ENCODE measurements at regions not wholly inside any gene's neighbourhood (a gene's known extent, or its start where the extent isn't known, plus 50 kb on each side); places are given as distances from the start of the nearest gene placed in this dataset.

DNA sequence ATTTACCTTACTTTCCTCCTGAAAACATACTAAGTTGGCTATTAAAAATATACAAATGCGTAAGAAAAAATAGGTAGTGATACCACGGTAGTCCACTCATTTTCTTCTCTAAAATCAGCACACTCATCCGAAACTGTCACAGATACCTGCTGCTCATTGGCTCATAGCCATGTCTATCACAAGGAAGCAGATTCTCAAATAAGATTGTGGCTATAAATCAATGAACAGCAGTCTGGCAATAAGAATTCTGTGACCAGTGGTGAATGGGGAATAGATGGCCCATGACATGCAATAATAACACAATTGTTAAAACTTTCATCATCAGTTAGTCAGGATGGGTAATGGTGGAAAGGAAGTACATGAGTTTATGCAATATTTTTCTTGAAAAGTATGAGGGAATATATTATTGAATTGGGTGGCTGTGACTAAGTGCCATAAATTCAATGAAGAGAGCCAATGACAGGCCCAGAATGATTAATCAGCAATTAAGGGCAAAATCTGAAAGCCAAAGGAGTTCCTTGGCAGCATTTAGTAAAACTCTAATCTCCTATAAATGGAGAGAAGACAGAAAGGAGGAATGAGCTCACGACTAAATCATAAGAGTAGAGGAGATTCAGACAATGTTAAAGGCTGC, 202.3 kb upstream of the NEIL3 start:
- Histone ChIP-seq H3K4me3 (ENCODE audit: extremely low read depth, insufficient read depth, low read length, poor library complexity, severe bottlenecking) (no peak overlapping the region), H3K9me3 (ENCODE audit: control insufficient read depth, low read length) (no peaks in the 10 kb centered on the region), H3K27ac (ENCODE audit: low read depth, low read length, severe bottlenecking) (no peak overlapping the region), H3K36me3 (ENCODE audit: control insufficient read depth, insufficient read depth, low read length) (no peaks in the 10 kb centered on the region), H3K4me1 (ENCODE audit: control insufficient read depth, insufficient read depth, low read length, poor library complexity, severe bottlenecking) (no peaks in the 10 kb centered on the region)
- 86% methylated on average over 1 to 2 of the region's 4 CpGs for WGBS, 2 experiments (ENCODE audit: insufficient coverage in 2 of 2)

DNA sequence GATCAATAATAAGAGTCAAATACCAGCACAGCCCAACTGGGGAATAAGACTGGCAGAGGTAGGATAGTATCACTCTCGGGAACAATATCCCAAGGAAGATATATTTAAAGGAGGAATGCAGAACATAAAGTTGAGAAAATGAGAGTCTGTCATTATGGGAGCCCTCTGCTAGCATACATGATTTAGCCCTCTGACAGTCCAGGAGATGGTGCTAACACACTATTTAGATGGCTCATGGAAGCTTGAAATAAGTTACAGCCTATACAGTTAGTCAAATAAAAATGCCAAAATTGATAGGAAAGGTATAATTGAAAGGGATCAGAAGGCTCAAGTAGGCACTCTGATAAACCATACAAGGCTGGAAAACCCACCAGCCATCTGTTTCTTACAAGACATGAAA, 201.0 kb upstream of the NEIL3 start:
- H3K4me3 ChIP-seq (ENCODE audit: extremely low read depth, insufficient read depth, low read length, poor library complexity, severe bottlenecking) = no peak overlapping the region
- no peaks in the 10 kb centered on the region for H3K9me3 ChIP-seq (ENCODE audit: control insufficient read depth, low read length)
- no peak overlapping the region for H3K27ac ChIP-seq (ENCODE audit: low read depth, low read length, severe bottlenecking)
- H3K4me1 ChIP-seq (ENCODE audit: control insufficient read depth, insufficient read depth, low read length, poor library complexity, severe bottlenecking) = no peaks in the 10 kb centered on the region
- no peaks in the 10 kb centered on the region for H3K36me3 ChIP-seq (ENCODE audit: control insufficient read depth, insufficient read depth, low read length)
- 80% methylated on average over 1 of the region's 1 CpG; no CpG with 5 or more reads in 1 of the 2 experiments for WGBS, 2 experiments (ENCODE audit: insufficient coverage in 2 of 2)

DNA sequence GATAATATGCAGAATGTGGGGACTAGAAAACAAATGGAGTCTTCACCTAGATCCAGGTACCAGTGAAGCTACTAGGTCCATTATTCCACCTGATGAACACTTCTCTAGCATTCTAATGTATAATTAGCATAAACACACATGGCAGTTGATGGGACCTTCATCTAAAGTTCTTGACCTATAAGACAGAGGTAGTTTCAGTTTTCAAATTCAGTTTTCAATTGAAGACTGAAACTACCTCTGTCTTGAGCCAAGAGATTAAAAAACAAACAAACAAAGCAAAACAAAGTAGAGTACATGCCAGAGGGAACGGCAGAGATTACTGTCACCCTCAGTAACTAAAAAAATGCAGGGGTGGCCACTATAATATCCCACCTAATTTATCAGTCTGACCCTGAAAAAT, 199.9 kb upstream of the NEIL3 start:
- H3K4me3 ChIP-seq (ENCODE audit: extremely low read depth, insufficient read depth, low read length, poor library complexity, severe bottlenecking) = no peak overlapping the region
- no peak overlapping the region for H3K27ac ChIP-seq (ENCODE audit: low read depth, low read length, severe bottlenecking)
- WGBS, 2 experiments (ENCODE audit: insufficient coverage in 2 of 2) = no CpG with 5 or more reads among the region's 1 CpG
- no peaks in the 10 kb centered on the region for H3K9me3 ChIP-seq (ENCODE audit: control insufficient read depth, low read length)
- H3K36me3 ChIP-seq (ENCODE audit: control insufficient read depth, insufficient read depth, low read length) = no peaks in the 10 kb centered on the region
- no peaks in the 10 kb centered on the region for H3K4me1 ChIP-seq (ENCODE audit: control insufficient read depth, insufficient read depth, low read length, poor library complexity, severe bottlenecking)

DNA sequence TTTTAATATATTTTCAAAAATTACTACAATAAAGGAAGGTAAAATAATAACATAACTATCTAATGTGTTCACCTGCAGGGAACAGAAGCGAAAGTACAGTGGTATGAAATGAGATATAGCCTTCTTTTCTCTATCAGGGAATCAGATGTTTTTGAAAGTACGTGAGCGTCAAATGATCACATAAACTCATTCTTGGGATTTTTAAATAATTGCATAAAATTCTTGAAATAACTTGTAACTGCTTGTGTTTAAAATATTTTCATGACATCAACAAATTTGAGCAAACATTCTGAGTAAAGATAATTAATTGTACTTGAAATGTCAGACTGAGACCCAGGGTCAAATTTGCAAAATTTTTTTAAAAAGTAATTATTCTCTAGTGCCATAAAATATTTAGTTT, 193.5 kb upstream of the NEIL3 start:
- no CpG with 5 or more reads among the region's 3 CpGs for WGBS, 2 experiments (ENCODE audit: insufficient coverage in 2 of 2)
- no peak overlapping the region for H3K27ac ChIP-seq (ENCODE audit: low read depth, low read length, severe bottlenecking)
- H3K9me3 ChIP-seq (ENCODE audit: control insufficient read depth, low read length) = no peaks in the 10 kb centered on the region
- H3K4me3 ChIP-seq (ENCODE audit: extremely low read depth, insufficient read depth, low read length, poor library complexity, severe bottlenecking) = no peak overlapping the region
- H3K4me1 ChIP-seq (ENCODE audit: control insufficient read depth, insufficient read depth, low read length, poor library complexity, severe bottlenecking) = no peaks in the 10 kb centered on the region
- H3K36me3 ChIP-seq (ENCODE audit: control insufficient read depth, insufficient read depth, low read length) = no peaks in the 10 kb centered on the region

DNA sequence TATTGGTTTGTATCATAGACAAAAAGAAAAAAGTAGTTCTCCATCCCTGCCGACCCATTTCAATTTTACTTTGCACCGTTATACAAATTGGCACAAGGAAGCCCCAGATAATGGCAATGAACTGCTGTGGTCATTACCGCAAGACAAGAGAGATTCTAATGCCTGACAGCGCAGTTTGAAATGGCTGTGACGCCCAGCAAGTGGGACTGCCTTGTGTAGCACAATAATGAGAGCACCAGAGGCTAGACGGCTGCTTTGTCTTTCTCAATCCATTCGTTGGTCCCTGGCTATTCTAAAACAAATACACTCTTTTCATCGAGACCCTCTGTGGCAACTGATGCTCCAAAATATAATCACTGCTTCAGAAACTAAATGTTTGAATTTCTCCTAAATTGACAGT, 192.4 kb upstream of the NEIL3 start:
- 54 to 61% methylated on average over 6 to 8 of the region's 8 CpGs for whole genome bisulfite sequencing, 2 experiments (ENCODE audit: insufficient coverage in 2 of 2)

DNA sequence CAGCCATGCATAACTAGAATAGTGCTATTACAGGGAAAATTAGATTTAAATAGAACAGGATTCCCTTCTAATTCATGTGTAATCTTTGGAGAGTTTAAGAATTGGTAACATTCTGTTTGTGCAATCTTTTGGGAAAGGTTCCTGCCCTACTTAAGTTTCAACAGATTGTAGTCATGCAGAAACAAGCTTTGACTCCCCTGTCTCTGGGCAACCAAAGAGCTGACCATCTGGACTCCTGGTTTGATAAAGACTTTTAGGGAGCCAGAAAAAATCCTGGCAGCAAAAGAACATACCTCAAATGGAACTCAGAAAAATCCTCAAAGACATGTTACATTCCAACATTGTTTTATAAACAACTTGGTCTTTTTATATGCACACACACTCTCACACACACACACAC, 191.1 kb upstream of the NEIL3 start:
- H3K36me3 ChIP-seq (ENCODE audit: control insufficient read depth, insufficient read depth, low read length) = no peaks in the 10 kb centered on the region
- H3K9me3 ChIP-seq (ENCODE audit: control insufficient read depth, low read length) = no peaks in the 10 kb centered on the region
- H3K4me1 ChIP-seq (ENCODE audit: control insufficient read depth, insufficient read depth, low read length, poor library complexity, severe bottlenecking) = no peaks in the 10 kb centered on the region
- H3K27ac ChIP-seq (ENCODE audit: low read depth, low read length, severe bottlenecking) = no peak overlapping the region
- H3K4me3 ChIP-seq (ENCODE audit: extremely low read depth, insufficient read depth, low read length, poor library complexity, severe bottlenecking) = no peak overlapping the region

More for the DNA sequence above, 192.4 kb upstream of the NEIL3 start:
- H3K4me1 ChIP-seq (ENCODE audit: control insufficient read depth, insufficient read depth, low read length, poor library complexity, severe bottlenecking) = no peaks in the 10 kb centered on the region
- no peaks in the 10 kb centered on the region for H3K36me3 ChIP-seq (ENCODE audit: control insufficient read depth, insufficient read depth, low read length)
- H3K9me3 ChIP-seq (ENCODE audit: control insufficient read depth, low read length) = no peaks in the 10 kb centered on the region
- H3K27ac ChIP-seq (ENCODE audit: low read depth, low read length, severe bottlenecking) = no peak overlapping the region
- no peak overlapping the region for H3K4me3 ChIP-seq (ENCODE audit: extremely low read depth, insufficient read depth, low read length, poor library complexity, severe bottlenecking)

DNA sequence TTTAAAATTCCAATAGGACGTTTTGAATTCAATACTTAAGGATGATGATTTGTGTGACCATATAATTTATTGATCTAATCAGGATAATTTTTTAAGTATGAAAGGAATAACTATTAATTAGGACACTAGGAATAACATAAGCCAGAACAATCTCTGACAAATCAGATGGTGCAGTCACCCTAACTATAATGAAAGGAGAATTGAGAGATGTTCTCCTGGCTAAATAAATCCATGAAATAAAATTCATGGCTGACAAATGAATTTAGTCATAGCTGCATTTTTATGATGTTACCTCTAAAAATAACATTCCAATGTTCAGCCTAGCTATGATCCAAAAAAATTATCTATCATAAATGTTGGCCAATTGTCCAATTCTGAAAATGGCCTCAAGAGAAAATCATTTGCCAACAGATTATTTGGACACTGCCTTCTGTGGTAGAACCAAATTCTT, 190.6 kb upstream of the NEIL3 start:
- WGBS, 2 experiments (ENCODE audit: insufficient coverage in 2 of 2) = no CpG with 5 or more reads among the region's 1 CpG
- H3K4me3 ChIP-seq (ENCODE audit: extremely low read depth, insufficient read depth, low read length, poor library complexity, severe bottlenecking) = no peak overlapping the region
- H3K27ac ChIP-seq (ENCODE audit: low read depth, low read length, severe bottlenecking) = no peak overlapping the region
- no peaks in the 10 kb centered on the region for H3K4me1 ChIP-seq (ENCODE audit: control insufficient read depth, insufficient read depth, low read length, poor library complexity, severe bottlenecking)
- no peaks in the 10 kb centered on the region for H3K9me3 ChIP-seq (ENCODE audit: control insufficient read depth, low read length)
- H3K36me3 ChIP-seq (ENCODE audit: control insufficient read depth, insufficient read depth, low read length) = no peaks in the 10 kb centered on the region

DNA sequence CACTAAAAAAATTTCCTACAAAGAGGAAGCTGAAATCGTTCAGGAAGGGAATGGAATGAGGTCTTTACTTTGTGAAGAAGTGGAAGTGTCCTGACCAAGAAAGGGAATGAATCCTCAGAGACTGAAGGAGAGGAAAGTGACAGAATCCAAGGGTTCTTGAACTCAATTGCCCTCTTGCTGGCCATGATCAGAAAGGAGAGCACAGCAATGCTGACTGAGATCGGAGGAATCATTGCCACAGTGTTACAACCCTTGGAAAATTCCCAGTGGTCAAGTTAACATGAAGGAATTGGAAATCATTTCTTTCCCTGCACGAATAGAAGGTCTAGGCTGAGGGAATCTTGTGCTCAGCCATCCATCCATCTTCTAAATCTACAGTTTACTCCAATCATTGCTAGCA, 190.0 kb upstream of the NEIL3 start:
- no peak overlapping the region for H3K4me3 ChIP-seq (ENCODE audit: extremely low read depth, insufficient read depth, low read length, poor library complexity, severe bottlenecking)
- 93 to 100% methylated on average over 1 to 2 of the region's 3 CpGs for WGBS, 2 experiments (ENCODE audit: insufficient coverage in 2 of 2)

DNA sequence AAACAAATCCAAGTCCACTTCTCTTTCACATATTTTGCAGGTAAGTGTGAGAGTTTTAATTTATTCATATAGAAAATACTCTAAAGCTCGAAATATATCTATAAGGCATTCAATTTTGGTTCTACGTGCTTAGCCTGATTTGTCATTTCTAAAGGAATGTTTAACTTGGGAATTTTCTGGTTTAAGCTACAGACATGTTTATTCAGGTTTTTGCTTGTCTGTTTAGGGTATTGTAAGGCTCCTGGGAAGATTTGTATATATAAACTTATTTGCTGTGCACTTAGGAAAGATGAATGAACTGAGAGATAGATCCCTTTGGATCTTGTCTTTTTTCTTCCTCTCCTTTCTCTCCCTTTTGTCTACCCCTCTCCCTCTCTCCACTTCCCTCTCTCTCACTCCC, 185.9 kb upstream of the NEIL3 start:
- Histone ChIP-seq H3K27ac (ENCODE audit: low read depth, low read length, severe bottlenecking) (no peak overlapping the region), H3K36me3 (ENCODE audit: control insufficient read depth, insufficient read depth, low read length) (no peaks in the 10 kb centered on the region), H3K4me3 (ENCODE audit: extremely low read depth, insufficient read depth, low read length, poor library complexity, severe bottlenecking) (no peak overlapping the region), H3K4me1 (ENCODE audit: control insufficient read depth, insufficient read depth, low read length, poor library complexity, severe bottlenecking) (no peaks in the 10 kb centered on the region), H3K9me3 (ENCODE audit: control insufficient read depth, low read length) (no peaks in the 10 kb centered on the region)
- no CpG with 5 or more reads among the region's 2 CpGs for WGBS, 2 experiments (ENCODE audit: insufficient coverage in 2 of 2)

More for the DNA sequence above, 190.0 kb upstream of the NEIL3 start:
- H3K4me1 ChIP-seq (ENCODE audit: control insufficient read depth, insufficient read depth, low read length, poor library complexity, severe bottlenecking) = no peaks in the 10 kb centered on the region
- no peak overlapping the region for H3K27ac ChIP-seq (ENCODE audit: low read depth, low read length, severe bottlenecking)
- H3K36me3 ChIP-seq (ENCODE audit: control insufficient read depth, insufficient read depth, low read length) = no peaks in the 10 kb centered on the region
- no peaks in the 10 kb centered on the region for H3K9me3 ChIP-seq (ENCODE audit: control insufficient read depth, low read length)

DNA sequence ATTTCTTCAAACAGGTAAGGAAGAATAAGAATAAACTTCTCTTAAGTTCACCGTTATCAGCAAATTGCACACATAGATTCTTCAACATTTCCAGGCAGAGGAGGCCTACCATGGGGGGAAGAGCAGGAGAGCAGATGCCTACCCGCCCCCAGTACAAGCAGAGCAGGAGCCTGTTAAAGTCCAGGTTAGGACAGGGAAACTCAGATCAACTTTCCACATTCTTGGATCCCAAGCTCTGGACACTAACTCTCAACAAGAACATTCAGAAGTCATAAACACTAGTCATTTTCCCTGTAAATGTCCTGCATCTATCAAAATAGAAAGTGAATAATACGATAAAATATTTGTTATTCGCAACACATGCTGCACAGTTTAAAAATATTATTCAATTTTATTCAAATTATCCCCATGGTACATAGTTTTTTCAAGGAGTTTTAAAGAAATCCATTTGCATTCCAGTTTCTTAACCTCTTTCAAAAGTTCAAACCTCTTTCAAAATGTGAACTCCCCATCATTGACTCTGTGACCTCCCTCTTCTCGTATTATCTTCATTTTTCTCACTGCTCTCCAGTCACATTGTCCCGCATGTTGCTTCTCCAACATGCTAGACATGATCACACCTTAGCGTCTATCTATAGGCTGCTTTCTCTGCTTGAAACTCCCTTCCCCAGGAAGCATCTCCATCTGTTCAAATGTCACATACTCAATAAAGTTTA, 185.2 kb upstream of the NEIL3 start:
- H3K9me3 ChIP-seq (ENCODE audit: control insufficient read depth, low read length) = peaks cover 4% of the 10 kb centered on the region
- no peaks in the 10 kb centered on the region for H3K4me1 ChIP-seq (ENCODE audit: control insufficient read depth, insufficient read depth, low read length, poor library complexity, severe bottlenecking)
- H3K4me3 ChIP-seq (ENCODE audit: extremely low read depth, insufficient read depth, low read length, poor library complexity, severe bottlenecking) = no peak overlapping the region
- H3K36me3 ChIP-seq (ENCODE audit: control insufficient read depth, insufficient read depth, low read length) = no peaks in the 10 kb centered on the region
- 85 to 93% methylated on average over 3 of the region's 7 CpGs for WGBS, 2 experiments (ENCODE audit: insufficient coverage in 2 of 2)
- H3K27ac ChIP-seq (ENCODE audit: low read depth, low read length, severe bottlenecking) = no peak overlapping the region

DNA sequence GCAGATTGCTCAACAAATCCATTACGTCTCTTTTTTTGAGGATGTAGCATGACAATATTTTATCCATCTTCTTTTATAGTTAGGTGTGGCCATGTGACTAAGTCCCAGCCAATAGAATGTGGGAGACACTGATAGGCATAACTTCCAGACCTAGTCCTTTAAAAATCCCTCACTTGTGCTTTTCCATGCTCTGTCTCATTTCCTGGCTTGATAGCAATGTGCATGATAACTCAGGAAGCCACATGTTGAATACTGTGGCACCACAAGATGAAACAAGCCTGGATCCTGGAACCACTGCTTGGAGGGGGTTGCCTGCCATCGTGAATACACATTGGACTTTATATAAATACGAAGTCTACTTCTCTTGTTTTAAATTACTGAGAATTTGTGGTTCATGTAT, 184.0 kb upstream of the NEIL3 start:
- peaks cover 12% of the 10 kb centered on the region for H3K9me3 ChIP-seq (ENCODE audit: control insufficient read depth, low read length)
- no peak overlapping the region for H3K27ac ChIP-seq (ENCODE audit: low read depth, low read length, severe bottlenecking)
- H3K36me3 ChIP-seq (ENCODE audit: control insufficient read depth, insufficient read depth, low read length) = no peaks in the 10 kb centered on the region
- no peaks in the 10 kb centered on the region for H3K4me1 ChIP-seq (ENCODE audit: control insufficient read depth, insufficient read depth, low read length, poor library complexity, severe bottlenecking)
- 100% methylated on average over 1 of the region's 3 CpGs; no CpG with 5 or more reads in 1 of the 2 experiments for WGBS, 2 experiments (ENCODE audit: insufficient coverage in 2 of 2)
- no peak overlapping the region for H3K4me3 ChIP-seq (ENCODE audit: extremely low read depth, insufficient read depth, low read length, poor library complexity, severe bottlenecking)

Measured in mesodermal cell (in vitro differentiated cells).